OCI-LY1 (cell line): ENCODE measurements at regions not wholly inside any gene's neighbourhood (a gene's known extent, or its start where the extent isn't known, plus 50 kb on each side); places are given as distances from the start of the nearest gene placed in this dataset.

Experiments
- H2AFZ ChIP-seq: fragments of 200-600 bp; sonication (generic), shearing (Covaris generic); 2 replicates; pipeline ENCODE4 v1.6.0; 2014; ENCODE audit warnings: antibody characterized with exemption, mild to moderate bottlenecking, low read length
- H3F3A ChIP-seq: fragments of 200-600 bp; sonication (generic), shearing (Covaris generic); 2 replicates; pipeline ENCODE4 v1.6.0; 2014; ENCODE audit warnings: mild to moderate bottlenecking, antibody characterized with exemption, low read length, moderate library complexity; ENCODE audit not compliant: insufficient read depth
- H3K27ac ChIP-seq: fragments of 200-600 bp; sonication (generic); 2 replicates; pipeline ENCODE4 v1.5.1; 2014; ENCODE audit warnings: low read length, mixed run types, mild to moderate bottlenecking, low read depth; ENCODE audit not compliant: poor library complexity, severe bottlenecking
- H3K27me3 ChIP-seq: fragments of 200-600 bp; sonication (generic); 2 replicates; pipeline ENCODE4 v1.6.0; 2014; ENCODE audit warnings: antibody characterized with exemption, mild to moderate bottlenecking, low read length, moderate library complexity; ENCODE audit not compliant: insufficient read depth
- H3K36me3 ChIP-seq: fragments of 200-600 bp; sonication (generic); 2 replicates; pipeline ENCODE4 v1.6.1; 2014; ENCODE audit warnings: mild to moderate bottlenecking, antibody characterized with exemption, low read length, moderate library complexity, mixed read lengths; ENCODE audit not compliant: insufficient read depth
- H3K4me1 ChIP-seq: fragments of 200-600 bp; sonication (generic); 2 replicates; pipeline ENCODE4 v1.5.1; 2014; ENCODE audit warnings: mild to moderate bottlenecking, low read length, moderate library complexity; ENCODE audit not compliant: insufficient read depth, severe bottlenecking
- H3K4me2 ChIP-seq: fragments of 200-600 bp; sonication (generic), shearing (Covaris generic); 2 replicates; pipeline ENCODE4 v1.6.1; 2014; ENCODE audit warnings: low read length
- H3K4me3 ChIP-seq: fragments of 200-600 bp; sonication (generic); 2 replicates; pipeline ENCODE4 v1.5.1; 2014; ENCODE audit warnings: low read length, low read depth, mild to moderate bottlenecking, mixed read lengths; ENCODE audit not compliant: poor library complexity, severe bottlenecking
- H3K79me2 ChIP-seq: fragments of 200-600 bp; shearing (Covaris generic); 2 replicates; pipeline ENCODE4 v1.6.1; 2016; ENCODE audit warnings: mixed run types, low read length, mixed read lengths; ENCODE audit not compliant: insufficient read depth
- H3K9ac ChIP-seq: fragments of 200-600 bp; sonication (generic), shearing (Covaris generic); 2 replicates; pipeline ENCODE4 v1.6.1; 2014; ENCODE audit warnings: mild to moderate bottlenecking, low read length, mixed read lengths
- H3K9me2 ChIP-seq: fragments of 200-600 bp; sonication (generic), shearing (Covaris generic); 2 replicates; pipeline ENCODE4 v1.6.1; 2014; ENCODE audit warnings: low read depth, mild to moderate bottlenecking, low read length, mixed read lengths
- H3K9me3 ChIP-seq: fragments of 200-600 bp; shearing (Covaris generic); 2 replicates; pipeline ENCODE4 v1.6.1; 2014; ENCODE audit warnings: low read length, mixed read lengths
- H4K20me1 ChIP-seq: fragments of 200-600 bp; sonication (generic), shearing (Covaris generic); 2 replicates; pipeline ENCODE4 v1.6.0; 2016; ENCODE audit warnings: mild to moderate bottlenecking, low read length; ENCODE audit not compliant: insufficient read depth
- CTCF ChIP-seq: fragments of 200-600 bp; sonication (generic), shearing (Covaris generic); IDR thresholded peaks from 2 replicates; pipeline ENCODE4 v1.5.1; 2017; ENCODE audit warnings: mild to moderate bottlenecking, antibody characterized with exemption, low read length, moderate library complexity, mixed read lengths
- EZH2 ChIP-seq: fragments of 200-600 bp; sonication (generic), shearing (Covaris generic); IDR thresholded peaks from 2 replicates; pipeline ENCODE4 v1.8.0; 2017; ENCODE audit warnings: borderline replicate concordance, mixed run types, mild to moderate bottlenecking, antibody characterized with exemption, low read length, moderate library complexity, mixed read lengths

GRCh38 chr3:76293856-76294255 lies 508.5 kb upstream of the ZNF717 start:
- Histone ChIP-seq H3K27ac (no peak overlapping the region), H3K4me2 (no peak overlapping the region), H4K20me1 (no peaks in the 10 kb centered on the region)

GRCh38 chr3:76300746-76301145 lies 515.4 kb upstream of the ZNF717 start:
- no peaks in the 10 kb centered on the region for H3K36me3 ChIP-seq
- H3K9me3 ChIP-seq: no peaks in the 10 kb centered on the region
- H3K9me2 ChIP-seq: no peaks in the 10 kb centered on the region

More at GRCh38 chr3:76293856-76294255, 508.5 kb upstream of the ZNF717 start:
- Histone ChIP-seq H3K9me3 (no peaks in the 10 kb centered on the region), H3K9ac (no peak overlapping the region), H3K27me3 (no peaks in the 10 kb centered on the region), H3K36me3 (no peaks in the 10 kb centered on the region), H3K9me2 (no peaks in the 10 kb centered on the region), H3K4me3 (no peak overlapping the region), H3K4me1 (no peaks in the 10 kb centered on the region), H3F3A (no peaks in the 10 kb centered on the region), H3K79me2 (no peaks in the 10 kb centered on the region), H2AFZ (no peak overlapping the region)
- TF ChIP-seq EZH2 (no peak), CTCF (no peak)

GRCh38 chr3:76307556-76307955 lies 522.2 kb upstream of the ZNF717 start:
- Histone ChIP-seq H2AFZ (no peak overlapping the region), H3K4me2 (no peak overlapping the region), H3K79me2 (no peaks in the 10 kb centered on the region), H3F3A (no peaks in the 10 kb centered on the region), H3K27ac (no peak overlapping the region), H3K4me1 (no peaks in the 10 kb centered on the region), H3K9me2 (no peaks in the 10 kb centered on the region), H4K20me1 (no peaks in the 10 kb centered on the region), H3K4me3 (no peak overlapping the region), H3K9me3 (no peaks in the 10 kb centered on the region), H3K27me3 (no peaks in the 10 kb centered on the region), H3K36me3 (no peaks in the 10 kb centered on the region), H3K9ac (no peak overlapping the region)
- TF ChIP-seq CTCF (no peak), EZH2 (no peak)

More at GRCh38 chr3:76300746-76301145, 515.4 kb upstream of the ZNF717 start:
- H2AFZ ChIP-seq: no peak overlapping the region
- H3K9ac ChIP-seq: no peak overlapping the region
- no peaks in the 10 kb centered on the region for H3F3A ChIP-seq
- TF ChIP-seq CTCF: no peak
- no peak for TF ChIP-seq EZH2
- no peak overlapping the region for H3K27ac ChIP-seq
- no peak overlapping the region for H3K4me2 ChIP-seq
- no peaks in the 10 kb centered on the region for H4K20me1 ChIP-seq
- no peaks in the 10 kb centered on the region for H3K4me1 ChIP-seq
- H3K79me2 ChIP-seq: no peaks in the 10 kb centered on the region
- no peaks in the 10 kb centered on the region for H3K27me3 ChIP-seq
- no peak overlapping the region for H3K4me3 ChIP-seq
